ENCODE measurements at regions not wholly inside any gene's neighbourhood (a gene's known extent, or its start where the extent isn't known, plus 50 kb on each side); places are given as distances from the start of the nearest gene placed in this dataset.
"Not testable (repeated sequence)": the region's sequence is repeated elsewhere in the genome, so short reads cannot be mapped to it uniquely, and the experiment has no call there.

DNA sequence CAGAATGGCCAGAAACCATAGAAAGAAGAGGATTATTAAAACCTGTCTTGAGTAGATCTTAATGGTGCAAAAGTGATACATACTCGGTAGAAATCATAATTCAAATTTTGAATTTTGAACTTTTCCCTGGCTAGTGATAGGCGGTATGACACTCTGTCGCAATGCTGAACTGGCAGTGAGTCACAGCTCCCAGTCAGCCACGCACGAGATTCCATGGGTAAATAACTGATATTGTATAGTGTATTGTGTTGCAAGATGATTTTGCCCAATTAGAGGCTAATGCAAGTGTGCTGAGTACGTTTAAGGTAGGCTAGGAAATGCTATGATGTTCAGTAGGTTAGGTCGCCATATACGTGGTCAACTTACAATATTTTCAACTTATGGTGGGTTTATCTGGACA lies 207.0 kb downstream of the SIPA1L2 start:
- DNase-seq (ENCODE audit: extremely low spot score, unreplicated experiment): no peak
- TF ChIP-seq, protein P1, sequence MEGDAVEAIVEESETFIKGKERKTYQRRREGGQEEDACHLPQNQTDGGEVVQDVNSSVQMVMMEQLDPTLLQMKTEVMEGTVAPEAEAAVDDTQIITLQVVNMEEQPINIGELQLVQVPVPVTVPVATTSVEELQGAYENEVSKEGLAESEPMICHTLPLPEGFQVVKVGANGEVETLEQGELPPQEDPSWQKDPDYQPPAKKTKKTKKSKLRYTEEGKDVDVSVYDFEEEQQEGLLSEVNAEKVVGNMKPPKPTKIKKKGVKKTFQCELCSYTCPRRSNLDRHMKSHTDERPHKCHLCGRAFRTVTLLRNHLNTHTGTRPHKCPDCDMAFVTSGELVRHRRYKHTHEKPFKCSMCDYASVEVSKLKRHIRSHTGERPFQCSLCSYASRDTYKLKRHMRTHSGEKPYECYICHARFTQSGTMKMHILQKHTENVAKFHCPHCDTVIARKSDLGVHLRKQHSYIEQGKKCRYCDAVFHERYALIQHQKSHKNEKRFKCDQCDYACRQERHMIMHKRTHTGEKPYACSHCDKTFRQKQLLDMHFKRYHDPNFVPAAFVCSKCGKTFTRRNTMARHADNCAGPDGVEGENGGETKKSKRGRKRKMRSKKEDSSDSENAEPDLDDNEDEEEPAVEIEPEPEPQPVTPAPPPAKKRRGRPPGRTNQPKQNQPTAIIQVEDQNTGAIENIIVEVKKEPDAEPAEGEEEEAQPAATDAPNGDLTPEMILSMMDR (conservative IDR thresholded peaks at IDR 0.05): no peak
- no peaks in the 10 kb centered on the region for H3K9me3 Mint-ChIP-seq
- H3K4me3 Mint-ChIP-seq: no peak overlapping the region
- peaks cover 9% of the 10 kb centered on the region for H3K4me1 Mint-ChIP-seq (ENCODE audit: unreplicated experiment)
- no peaks in the 10 kb centered on the region for H3K27me3 Mint-ChIP-seq
- H3K27ac Mint-ChIP-seq: no peak overlapping the region
- peaks cover 42% of the 10 kb centered on the region for H3K36me3 Mint-ChIP-seq

- Mint-ChIP-seq H3K27me3 (no peaks in the 10 kb centered on the region), H3K36me3 (peaks cover 43% of the 10 kb centered on the region), H3K27ac (no peak overlapping the region), H3K4me1 (ENCODE audit: unreplicated experiment) (peaks cover 15% of the 10 kb centered on the region), H3K9me3 (no peaks in the 10 kb centered on the region), H3K4me3 (no peak overlapping the region)
- DNase-seq (ENCODE audit: extremely low spot score, unreplicated experiment): no peak
- TF ChIP-seq, protein P1 (conservative IDR thresholded peaks at IDR 0.05): no peak
Observed at GRCh38 chr1:232422098-232422497, 207.8 kb downstream of the SIPA1L2 start.

GRCh38 chr1:232421143-232421796 lies 208.7 kb downstream of the SIPA1L2 start:
- Mint-ChIP-seq H3K9me3 (no peaks in the 10 kb centered on the region), H3K36me3 (peaks cover 42% of the 10 kb centered on the region), H3K4me1 (ENCODE audit: unreplicated experiment) (peaks cover 13% of the 10 kb centered on the region), H3K27ac (no peak overlapping the region), H3K27me3 (no peaks in the 10 kb centered on the region), H3K4me3 (no peak overlapping the region)
- DNase-seq (ENCODE audit: extremely low spot score, unreplicated experiment): no peak
- TF ChIP-seq, protein P1 (conservative IDR thresholded peaks at IDR 0.05): no peak

DNA sequence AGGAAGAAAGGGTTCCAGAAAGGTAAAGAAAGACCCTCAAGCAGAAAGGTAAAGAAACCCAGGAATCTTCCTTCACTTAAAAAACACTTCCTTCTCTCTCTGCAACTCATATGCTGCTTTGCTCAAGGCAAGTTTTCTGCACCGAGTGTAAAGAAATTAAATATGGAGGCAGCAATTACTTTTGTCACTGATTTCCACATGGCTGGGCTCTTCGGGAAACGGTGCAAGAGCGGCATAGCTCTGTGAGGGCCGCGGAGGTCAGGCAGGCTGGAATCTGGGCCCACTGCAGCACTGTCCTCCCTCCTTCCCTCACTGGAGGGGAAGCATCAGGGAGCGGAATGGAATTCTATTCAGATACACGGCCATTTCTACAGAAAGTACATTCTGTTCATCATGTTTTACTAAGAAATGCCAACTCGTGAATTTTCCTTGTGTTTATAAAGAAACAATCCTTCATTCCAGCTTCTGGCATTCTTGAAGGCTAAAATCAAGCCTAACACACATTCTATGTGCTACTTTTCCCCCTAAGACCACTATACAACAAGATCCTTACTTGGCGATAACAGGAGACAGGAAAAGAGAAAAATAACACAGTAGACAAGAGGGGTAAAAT lies 212.2 kb downstream of the SIPA1L2 start:
- H3K4me1 Mint-ChIP-seq (ENCODE audit: unreplicated experiment): peaks cover 21% of the 10 kb centered on the region
- H3K27me3 Mint-ChIP-seq: no peaks in the 10 kb centered on the region
- TF ChIP-seq, protein P1 (conservative IDR thresholded peaks at IDR 0.05): no peak
- H3K27ac Mint-ChIP-seq: peak overlapping the region; percentile 38
- H3K9me3 Mint-ChIP-seq: no peaks in the 10 kb centered on the region
- no peak for DNase-seq (ENCODE audit: extremely low spot score, unreplicated experiment)
- no peak overlapping the region for H3K4me3 Mint-ChIP-seq
- peaks cover 36% of the 10 kb centered on the region for H3K36me3 Mint-ChIP-seq

DNA sequence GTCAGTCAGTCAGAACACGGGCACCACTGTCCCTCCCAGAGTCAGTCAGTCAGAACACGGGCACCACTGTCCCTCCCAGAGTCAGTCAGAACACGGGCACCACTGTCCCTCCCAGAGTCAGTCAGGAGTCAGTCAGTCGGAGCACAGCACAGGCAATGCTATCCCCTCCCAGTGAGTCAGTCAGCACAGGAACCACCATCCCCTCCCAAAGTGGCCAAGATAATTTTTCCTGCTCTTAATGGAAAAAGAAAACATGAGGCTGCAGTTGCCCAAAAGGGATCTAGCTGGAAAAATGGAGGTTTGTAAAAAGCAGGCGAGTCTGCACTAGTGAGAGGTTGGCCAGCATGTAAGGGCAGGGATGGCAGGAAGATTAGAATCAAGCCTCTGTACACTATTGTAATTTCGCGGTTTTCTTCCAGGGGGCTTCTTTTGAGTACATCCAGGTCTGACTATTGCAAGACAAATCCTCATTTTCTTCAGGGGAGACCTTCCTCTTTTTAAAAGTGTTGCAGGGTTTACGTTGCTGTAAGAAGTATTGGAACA lies 213.8 kb downstream of the SIPA1L2 start:
- H3K9me3 Mint-ChIP-seq: no peaks in the 10 kb centered on the region
- no peak overlapping the region for H3K4me3 Mint-ChIP-seq
- H3K36me3 Mint-ChIP-seq: peaks cover 43% of the 10 kb centered on the region

DNA sequence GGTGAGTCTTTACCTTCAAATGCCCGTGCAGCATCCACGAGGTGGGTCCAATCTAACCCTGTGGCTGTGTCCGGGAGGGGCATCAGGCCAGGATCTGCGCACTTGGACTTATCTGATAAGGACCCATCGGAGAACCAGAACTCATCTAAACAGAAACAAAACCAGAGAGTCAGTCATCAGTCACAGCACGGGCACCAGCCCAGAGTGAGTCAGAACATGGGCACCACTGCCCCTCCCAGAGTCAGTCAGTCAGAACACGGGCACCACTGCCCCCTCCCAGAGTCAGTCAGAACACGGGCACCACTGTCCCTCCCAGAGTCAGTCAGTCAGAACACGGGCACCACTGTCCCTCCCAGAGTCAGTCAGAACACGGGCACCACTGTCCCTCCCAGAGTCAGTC lies 214.5 kb downstream of the SIPA1L2 start:
- not testable (repeated sequence) for H3K4me3 Mint-ChIP-seq; DNase-seq (ENCODE audit: extremely low spot score, unreplicated experiment); H3K9me3 Mint-ChIP-seq; H3K27me3 Mint-ChIP-seq; H3K27ac Mint-ChIP-seq
- H3K36me3 Mint-ChIP-seq: peaks cover 46% of the 10 kb centered on the region
- H3K4me1 Mint-ChIP-seq (ENCODE audit: unreplicated experiment): peaks cover 21% of the 10 kb centered on the region

More for the DNA sequence above, 213.8 kb downstream of the SIPA1L2 start:
- no peak for DNase-seq (ENCODE audit: extremely low spot score, unreplicated experiment)
- TF ChIP-seq, protein P1 (conservative IDR thresholded peaks at IDR 0.05): no peak
- H3K4me1 Mint-ChIP-seq (ENCODE audit: unreplicated experiment): peaks cover 21% of the 10 kb centered on the region
- H3K27ac Mint-ChIP-seq: no peak overlapping the region
- no peaks in the 10 kb centered on the region for H3K27me3 Mint-ChIP-seq
